Neuronal stem cell (in vitro differentiated cells): ENCODE measurements at regions not wholly inside any gene's neighbourhood (a gene's known extent, or its start where the extent isn't known, plus 50 kb on each side); places are given as distances from the start of the nearest gene placed in this dataset.
"Not testable (repeated sequence)": the region's sequence is repeated elsewhere in the genome, so short reads cannot be mapped to it uniquely, and the experiment has no call there.

ENCODE experiments used
- DNase-seq: peaks from one replicate; pipeline ENCODE4 v3.0.0-alpha.2; 2013; ENCODE audit warnings: low spot score
- H2AFZ ChIP-seq: one replicate; pipeline ENCODE4 v1.6.1; 2013; ENCODE audit warnings: mild to moderate bottlenecking, low read length, inconsistent platforms
- H2AK5ac ChIP-seq: 2 replicates; pipeline ENCODE4 v1.6.1; 2013; ENCODE audit warnings: low read depth, mild to moderate bottlenecking, inconsistent platforms, low read length, moderate library complexity, mixed read lengths
- H2BK120ac ChIP-seq: 2 replicates; pipeline ENCODE4 v1.6.1; 2013; ENCODE audit warnings: low read depth, mild to moderate bottlenecking, inconsistent platforms, low read length, moderate library complexity, mixed read lengths
- H2BK12ac ChIP-seq: one replicate; pipeline ENCODE4 v1.6.1; 2013; ENCODE audit warnings: low read length, inconsistent platforms
- H2BK15ac ChIP-seq: 2 replicates; pipeline ENCODE4 v1.6.1; 2013; ENCODE audit warnings: mild to moderate bottlenecking, low read length, inconsistent platforms, mixed read lengths
- H2BK5ac ChIP-seq: one replicate; pipeline ENCODE4 v1.6.1; 2013; ENCODE audit warnings: inconsistent platforms, mild to moderate bottlenecking, low read length, moderate library complexity
- H3K14ac ChIP-seq: one replicate; pipeline ENCODE4 v1.6.1; 2013; ENCODE audit warnings: low read length, inconsistent platforms
- H3K18ac ChIP-seq: 2 replicates; pipeline ENCODE4 v1.6.1; 2013; ENCODE audit warnings: low read length, inconsistent platforms
- H3K23ac ChIP-seq: 2 replicates; pipeline ENCODE4 v1.6.1; 2013; ENCODE audit warnings: low read depth, mild to moderate bottlenecking, mixed read lengths, low read length, inconsistent platforms; ENCODE audit not compliant: poor library complexity
- H3K27ac ChIP-seq: replicated peaks from 3 replicates; pipeline ENCODE4 v1.5.1; 2013; ENCODE audit warnings: low read length, inconsistent platforms
- H3K27me3 ChIP-seq, 3 experiments: 2 replicates each; pipeline ENCODE4 v1.6.1; 2013; ENCODE audit warnings: low read length in 3 of 3, mild to moderate bottlenecking in 2 of 3, inconsistent platforms in 1 of 3, low read depth in 1 of 3, mixed read lengths in 1 of 3, moderate library complexity in 1 of 3; ENCODE audit not compliant: control insufficient read depth in 3 of 3, insufficient read depth in 3 of 3
- H3K36me3 ChIP-seq, 2 donors: replicated peaks in 1 of 2; 2 replicates each; pipeline ENCODE4 v1.6.1; 2013; ENCODE audit warnings: low read length in 2 of 2; ENCODE audit not compliant: control insufficient read depth in 2 of 2, insufficient read depth in 2 of 2
- H3K4ac ChIP-seq: 2 replicates; pipeline ENCODE4 v1.6.1; 2013; ENCODE audit warnings: inconsistent platforms, mild to moderate bottlenecking, low read length, moderate library complexity
- H3K4me1 ChIP-seq, 2 donors: 1 replicate in 1 of 2; 2 replicates in 1 of 2; pipeline ENCODE4 v1.6.1; 2013; ENCODE audit warnings: low read length in 2 of 2, low read depth in 1 of 2; ENCODE audit not compliant: control insufficient read depth in 2 of 2, insufficient read depth in 1 of 2
- H3K4me2 ChIP-seq: one replicate; pipeline ENCODE4 v1.6.1; 2013; ENCODE audit warnings: mild to moderate bottlenecking, low read length, inconsistent platforms; ENCODE audit not compliant: insufficient read depth, poor library complexity, severe bottlenecking
- H3K4me3 ChIP-seq, 2 donors: 2 replicates each; pipeline ENCODE4 v1.5.1; 2013; ENCODE audit warnings: low read length in 2 of 2, mild to moderate bottlenecking in 2 of 2, inconsistent platforms in 1 of 2, moderate library complexity in 1 of 2
- H3K79me1 ChIP-seq: one replicate; pipeline ENCODE4 v1.6.1; 2013; ENCODE audit warnings: low read depth, mild to moderate bottlenecking, inconsistent platforms, low read length, moderate library complexity
- H3K9ac ChIP-seq: one replicate; pipeline ENCODE4 v1.6.1; 2013; ENCODE audit warnings: mild to moderate bottlenecking, low read depth, low read length, inconsistent platforms; ENCODE audit not compliant: poor library complexity
- H3K9me3 ChIP-seq, 2 donors: replicated peaks in 1 of 2; 2 replicates each; pipeline versions ENCODE3 to v1.6.1; 2013; ENCODE audit warnings: low read length in 2 of 2, mild to moderate bottlenecking in 2 of 2, inconsistent platforms in 1 of 2, low read depth in 1 of 2, mixed read lengths in 1 of 2, moderate library complexity in 1 of 2; ENCODE audit not compliant: control insufficient read depth in 2 of 2, insufficient read depth in 1 of 2
- H4K8ac ChIP-seq: one replicate; pipeline ENCODE4 v1.6.1; 2013; ENCODE audit warnings: low read depth, mild to moderate bottlenecking, inconsistent platforms, low read length, moderate library complexity
- H4K91ac ChIP-seq: one replicate; pipeline ENCODE4 v1.6.1; 2013; ENCODE audit warnings: low read length, low read depth, mild to moderate bottlenecking, inconsistent platforms; ENCODE audit not compliant: poor library complexity
- WGBS, 2 donors: extraction: QIAGEN DNeasy Blood & Tissue Kit; methylation state at CpG; one replicate each; pipeline ENCODE4 v1.1.7; 2013; ENCODE audit warnings: missing lambda C conversion rate in 2 of 2, mixed read lengths in 1 of 2; ENCODE audit not compliant: insufficient read length in 2 of 2, insufficient replicate concordance in 1 of 2; ENCODE audit errors: extremely low coverage in 2 of 2; 5-methylcytosine and 5-hydroxymethylcytosine counted together

GRCh38 chr5:21341203-21341947 is 1353.4 kb upstream of the CDH18 start:
- not testable (repeated sequence) for H4K91ac ChIP-seq, H3K27ac ChIP-seq, H3K14ac ChIP-seq, H3K23ac ChIP-seq, H3K4me2 ChIP-seq, H3K18ac ChIP-seq, H3K9ac ChIP-seq, H2AFZ ChIP-seq, H3K36me3 ChIP-seq, H3K4ac ChIP-seq, H2BK5ac ChIP-seq, H2BK15ac ChIP-seq, H4K8ac ChIP-seq, H3K4me1 ChIP-seq, H3K27me3 ChIP-seq, DNase-seq, H2AK5ac ChIP-seq, H3K79me1 ChIP-seq, H3K9me3 ChIP-seq, H2BK12ac ChIP-seq, H2BK120ac ChIP-seq
- peak overlapping the region in 1 of 2 donors; percentile 36 for H3K4me3 ChIP-seq
- WGBS, 2 donors, result no CpG with 5 or more reads among the region's 68 CpGs

DNA sequence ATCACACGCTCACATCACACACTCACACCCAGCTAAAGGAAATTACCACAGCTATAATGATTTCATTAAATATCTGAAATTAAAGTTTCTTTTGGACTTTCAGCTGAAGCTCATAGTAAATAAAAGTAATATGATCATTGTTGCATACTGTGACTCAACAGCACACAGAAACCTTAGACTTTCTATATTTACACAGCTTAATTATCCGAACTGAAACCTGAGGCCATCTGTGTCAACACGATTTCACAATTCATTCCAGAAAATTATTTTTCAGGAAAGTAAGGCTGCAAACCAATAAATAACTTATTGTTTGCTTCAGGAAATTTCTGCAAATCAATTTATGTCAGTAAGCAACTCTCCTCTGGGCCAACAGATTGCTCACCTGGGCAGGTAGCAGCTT is 1352.2 kb upstream of the CDH18 start:
- not testable (repeated sequence) for H2BK12ac ChIP-seq, H4K8ac ChIP-seq, H2BK120ac ChIP-seq, H3K9ac ChIP-seq, H3K4me2 ChIP-seq, H2AFZ ChIP-seq, H3K14ac ChIP-seq, H4K91ac ChIP-seq, H3K36me3 ChIP-seq, H3K79me1 ChIP-seq, H2AK5ac ChIP-seq, H3K27ac ChIP-seq, H3K9me3 ChIP-seq, H3K27me3 ChIP-seq, DNase-seq, H2BK5ac ChIP-seq, H3K18ac ChIP-seq, H3K4me1 ChIP-seq, H3K23ac ChIP-seq, H3K4me3 ChIP-seq, H3K4ac ChIP-seq, H2BK15ac ChIP-seq
- no CpG with 5 or more reads among the region's 3 CpGs for WGBS, 2 donors

GRCh38 chr5:21336478-21336877 is 1348.5 kb upstream of the CDH18 start:
- H3K9me3 ChIP-seq, H4K91ac ChIP-seq, H3K4me2 ChIP-seq, H2BK120ac ChIP-seq, H3K36me3 ChIP-seq, DNase-seq, H3K27ac ChIP-seq, H2AK5ac ChIP-seq, H3K23ac ChIP-seq, H3K18ac ChIP-seq, H3K4me3 ChIP-seq, H2BK12ac ChIP-seq, H2BK15ac ChIP-seq, H2AFZ ChIP-seq, H4K8ac ChIP-seq, H3K79me1 ChIP-seq, H3K27me3 ChIP-seq, H3K4me1 ChIP-seq, H3K4ac ChIP-seq, H3K14ac ChIP-seq, H3K9ac ChIP-seq, H2BK5ac ChIP-seq: not testable (repeated sequence)
- no CpG with 5 or more reads among the region's 1 CpG for WGBS, 2 donors

DNA sequence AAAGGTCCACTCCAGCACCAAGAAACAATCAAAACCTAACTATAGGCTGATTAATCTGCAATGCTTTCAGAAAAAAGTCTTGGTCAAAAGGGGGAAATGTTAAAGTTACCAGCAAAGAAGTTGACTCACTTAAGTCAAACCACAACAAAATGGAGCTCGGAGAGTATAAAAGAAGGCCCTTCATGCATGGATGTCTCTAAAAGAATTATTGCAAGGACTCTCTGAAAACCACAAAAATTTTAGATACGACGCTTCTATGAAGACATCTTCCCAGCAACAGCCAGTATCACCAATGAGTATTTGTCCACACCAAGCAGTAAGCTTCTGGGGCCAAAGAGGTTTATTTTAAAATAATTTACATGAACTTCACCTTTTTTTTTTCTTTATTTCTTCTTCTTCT is 1327.4 kb upstream of the CDH18 start:
- H3K18ac ChIP-seq, H3K4ac ChIP-seq, H3K23ac ChIP-seq, DNase-seq, H3K9me3 ChIP-seq, H2BK12ac ChIP-seq, H2BK120ac ChIP-seq, H2BK5ac ChIP-seq, H3K4me1 ChIP-seq, H4K8ac ChIP-seq, H2BK15ac ChIP-seq, H3K4me2 ChIP-seq, H3K36me3 ChIP-seq, H3K27me3 ChIP-seq, H3K27ac ChIP-seq, H3K14ac ChIP-seq, H2AK5ac ChIP-seq, H2AFZ ChIP-seq, H3K79me1 ChIP-seq, H4K91ac ChIP-seq, H3K9ac ChIP-seq, H3K4me3 ChIP-seq: not testable (repeated sequence)
- WGBS, 2 donors, result no CpG with 5 or more reads among the region's 3 CpGs
